GM12878 (cell line): ENCODE measurements at regions not wholly inside any gene's neighbourhood (a gene's known extent, or its start where the extent isn't known, plus 50 kb on each side); places are given as distances from the start of the nearest gene placed in this dataset.

Source experiments
- ATAC-seq: fragments of 200-7000 bp; cut with Tn5 transposase; 3 replicates; pipeline ENCODE4 v1.9.1; 2020; ENCODE audit warnings: mild to moderate bottlenecking, moderate library complexity
- BruUV-seq: library from RNA; stranded (reverse); fragments of 400-500 nt; replicated peaks from 2 replicates; lab custom pipeline; 2021; lab: Mats Ljungman, UMichigan
- CTCF ChIA-PET: fragments of 300-600 bp; sonication (Branson Sonifier 250); formaldehyde crosslinking; extraction: SDS; loops from one replicate; lab custom pipeline; 2021; ENCODE audit warnings: inconsistent platforms; lab: Yijun Ruan, JAX
- POLR2A ChIA-PET: fragments of 350-600 bp; formaldehyde crosslinking; extraction: SDS; loops from one replicate; lab custom pipeline; 2021; ENCODE audit warnings: inconsistent platforms; lab: Charles Lee
- RAD21 ChIA-PET: fragments of 300-600 bp; sonication (Branson Sonifier 250); formaldehyde crosslinking; loops from one replicate; lab custom pipeline; 2023; ENCODE audit warnings: antibody characterized with exemption; ENCODE audit not compliant: unreplicated experiment; lab: Charles Lee
- SMC1A ChIA-PET: fragments of 300-600 bp; sonication (Branson Sonifier 250); formaldehyde crosslinking; loops from one replicate; lab custom pipeline; 2023; ENCODE audit not compliant: unreplicated experiment, uncharacterized antibody; lab: Charles Lee
- DNase-seq: peaks from one replicate; pipeline ENCODE4 v3.0.0-alpha.2; 2011; ENCODE audit warnings: low read depth, low spot score
- FAIRE-seq: peaks from 3 replicates; lab custom pipeline; 2011; peaks lifted over from hg19 to GRCh38; lab: Jason Lieb, UNC
- H2AFZ ChIP-seq: 2 replicates; pipeline ENCODE4 v1.6.0; 2011; ENCODE audit warnings: low read depth, low read length, control low read depth; ENCODE audit not compliant: control insufficient read depth
- H3K27ac ChIP-seq: 2 replicates; pipeline ENCODE4 v1.5.1; 2011; ENCODE audit warnings: control low read depth; ENCODE audit not compliant: control insufficient read depth, insufficient read depth
- H3K27me3 ChIP-seq, 2 experiments: replicated peaks in 1 of 2; 2 replicates each; pipeline versions ENCODE4 v1.6.0 to v1.6.1; 2011; ENCODE audit warnings: low read length in 1 of 2; ENCODE audit not compliant: control insufficient read depth in 2 of 2, insufficient read depth in 2 of 2
- H3K36me3 ChIP-seq, 2 experiments: 2 replicates each; pipeline ENCODE4 v1.5.1; 2011; ENCODE audit warnings: low read length in 1 of 2; ENCODE audit not compliant: control insufficient read depth in 2 of 2, insufficient read depth in 2 of 2
- H3K4me1 ChIP-seq: 2 replicates; pipeline ENCODE4 v1.6.1; 2011; ENCODE audit warnings: mild to moderate bottlenecking, low read length, moderate library complexity, mixed read lengths; ENCODE audit not compliant: control insufficient read depth, insufficient read depth
- H3K4me2 ChIP-seq: 2 replicates; pipeline ENCODE4 v1.6.0; 2011; ENCODE audit warnings: control low read depth; ENCODE audit not compliant: control insufficient read depth, insufficient read depth
- H3K4me3 ChIP-seq: fragments of 200-600 bp; sonication (generic); 2 replicates; pipeline ENCODE4 v1.5.1; 2016
- H3K79me2 ChIP-seq: 2 replicates; pipeline ENCODE4 v1.6.0; 2011; ENCODE audit warnings: low read length; ENCODE audit not compliant: control insufficient read depth, insufficient read depth
- H3K9ac ChIP-seq: 2 replicates; pipeline ENCODE4 v1.8.0; 2011; ENCODE audit warnings: low read length, control low read depth, mixed read lengths; ENCODE audit not compliant: control insufficient read depth, insufficient read depth
- H3K9me3 ChIP-seq: replicated peaks from 3 replicates; pipeline ENCODE4 v1.5.1; 2011; ENCODE audit warnings: mild to moderate bottlenecking, low read length; ENCODE audit not compliant: control insufficient read depth, insufficient read depth
- H4K20me1 ChIP-seq: 2 replicates; pipeline ENCODE4 v1.6.0; 2011; ENCODE audit not compliant: control insufficient read depth, insufficient read depth
- BRCA1 ChIP-seq: IDR thresholded peaks from 2 replicates; pipeline ENCODE4 v1.6.1; 2011; ENCODE audit warnings: low read depth, low read length, improper control_type of control experiment
- E2F8 ChIP-seq: fragments of 450-650 bp; IDR thresholded peaks from 2 replicates; pipeline ENCODE4 v1.6.1; 2018; ENCODE audit warnings: mild to moderate bottlenecking, low read depth, moderate library complexity; ENCODE audit not compliant: partially characterized antibody
- FOXM1 ChIP-seq: IDR thresholded peaks from 2 replicates; pipeline ENCODE4 v1.6.1; 2012; ENCODE audit warnings: low read depth, mild to moderate bottlenecking, inconsistent platforms, low read length, moderate library complexity
- GABPA ChIP-seq: IDR thresholded peaks from 2 replicates; pipeline ENCODE4 v1.6.1; 2014; ENCODE audit warnings: antibody characterized with exemption, low read depth, mild to moderate bottlenecking, inconsistent platforms
- HCFC1 ChIP-seq: fragments of 150-350 bp; IDR thresholded peaks from 2 replicates; pipeline ENCODE4 v1.6.1; 2014; ENCODE audit warnings: low read length
- NFIC ChIP-seq: IDR thresholded peaks from 2 replicates; pipeline ENCODE4 v1.6.1; 2012; ENCODE audit warnings: low read depth, mild to moderate bottlenecking, inconsistent platforms, low read length, moderate library complexity
- NFXL1 ChIP-seq: fragments of 450-650 bp; IDR thresholded peaks from 2 replicates; pipeline ENCODE4 v1.6.1; 2017; ENCODE audit warnings: antibody characterized with exemption, mild to moderate bottlenecking, borderline replicate concordance
- PML ChIP-seq: IDR thresholded peaks from 2 replicates; pipeline ENCODE4 v1.6.1; 2012; ENCODE audit warnings: low read length, inconsistent platforms
- POLR2AphosphoS5 ChIP-seq: IDR thresholded peaks from 2 replicates; pipeline ENCODE4 v1.6.1; 2011; ENCODE audit warnings: mild to moderate bottlenecking, low read length, inconsistent platforms
- SMARCA5 ChIP-seq: fragments of 450-650 bp; IDR thresholded peaks from 2 replicates; pipeline ENCODE4 v1.6.1; 2017; ENCODE audit warnings: mild to moderate bottlenecking
- SPI1 ChIP-seq: IDR thresholded peaks from 2 replicates; pipeline ENCODE4 v1.6.1; 2011; ENCODE audit warnings: low read depth, mild to moderate bottlenecking, low read length, moderate library complexity, borderline replicate concordance; ENCODE audit not compliant: insufficient read depth
- SUZ12 ChIP-seq: fragments of 200-600 bp; sonication (generic); IDR thresholded peaks from one replicate; pipeline ENCODE4 v1.6.1; 2018; ENCODE audit warnings: antibody characterized with exemption, mild to moderate bottlenecking; ENCODE audit not compliant: unreplicated experiment
- TCF3 ChIP-seq: IDR thresholded peaks from 2 replicates; pipeline ENCODE4 v1.6.1; 2012; ENCODE audit warnings: low read depth, mild to moderate bottlenecking, low read length, borderline replicate concordance; ENCODE audit not compliant: insufficient read depth
- TCF7 ChIP-seq: IDR thresholded peaks from 2 replicates; pipeline ENCODE4 v1.6.1; 2014; ENCODE audit warnings: antibody characterized with exemption, borderline replicate concordance
- WGBS: methylation state at CpG from one replicate; pipeline ENCODE4 v1.1.6; 2016; ENCODE audit warnings: low lambda C conversion rate; ENCODE audit not compliant: insufficient replicate concordance, insufficient coverage; ENCODE audit errors: missing lambda C conversion rate; 5-methylcytosine and 5-hydroxymethylcytosine counted together
- in situ Hi-C: fragments of 300-500 bp; cut with MboI; formaldehyde crosslinking; loops from 9 replicates; pipeline ENCODE4 v1.14.3; 2018; ENCODE audit warnings: mixed read lengths
- intact Hi-C: fragments of 100-400 bp; cut with micrococcal nuclease; formaldehyde crosslinking; loops from one replicate; pipeline ENCODE4 v1.14.2; 2022; ENCODE audit not compliant: unreplicated experiment

- in situ Hi-C loops = loop anchor here (5.0 kb wide), 1 partner anchor 48 kb away; no protein-coding TSS in a partner anchor
- ChIA-PET SMC1A (no interaction called here), CTCF (no interaction called here)
These were observed 123.1 kb downstream of the MIAT start for GRCh38 chr22:26780521-26780920.

GRCh38 chr22:26781062-26781461, 123.7 kb downstream of the MIAT start:
- no peaks in the 10 kb centered on the region; the same call in 2 of the 3 replicates for H3K9me3 ChIP-seq
- BruUV-seq = no TSS peak
- H4K20me1 ChIP-seq = no peaks in the 10 kb centered on the region
- H3K9ac ChIP-seq = no peak overlapping the region
- intact Hi-C loops = no loop called here
- H2AFZ ChIP-seq = no peak overlapping the region
- peaks cover 0 to 4% of the 10 kb centered on the region in 2 experiments; a peak in 1 of 4 replicates for H3K36me3 ChIP-seq
- ChIA-PET POLR2A (no interaction called here), RAD21 (no interaction called here), SMC1A (no interaction called here), CTCF (no interaction called here)
- no peaks in the 10 kb centered on the region for H3K79me2 ChIP-seq
- in situ Hi-C loops = loop anchor here (5.0 kb wide), 1 partner anchor 49 kb away; no protein-coding TSS in a partner anchor
- WGBS = 57% methylated on average over 2 of the region's 2 CpGs
- peaks cover 8% of the 10 kb centered on the region for H3K4me1 ChIP-seq
- no peak for FAIRE-seq
- no peak overlapping the region for H3K27ac ChIP-seq
- TF ChIP-seq NFIC (no peak), BRCA1 (no peak), SMARCA5 (peak; percentile 52; the same call in 1 of the 2 replicates), E2F8 (no peak)
- no peak for ATAC-seq
- H3K4me3 ChIP-seq = no peak overlapping the region
- no peaks in the 10 kb centered on the region for H3K27me3 ChIP-seq
- no peak for DNase-seq
- no peak overlapping the region for H3K4me2 ChIP-seq

More at GRCh38 chr22:26780521-26780920, 123.1 kb downstream of the MIAT start:
- no peak overlapping the region for H3K9ac ChIP-seq
- no peaks in the 10 kb centered on the region for H3K79me2 ChIP-seq
- H3K4me2 ChIP-seq = no peak overlapping the region
- H3K4me3 ChIP-seq = no peak overlapping the region
- no TSS peak for BruUV-seq
- no peaks in the 10 kb centered on the region for H4K20me1 ChIP-seq
- RAD21 ChIA-PET = interaction anchor here (0.6 kb wide), 1 partner anchor 8 kb away, joined by 3 read pairs; no protein-coding TSS in a partner anchor
- intact Hi-C loops = no loop called here
- no peak overlapping the region for H2AFZ ChIP-seq
- no peak for ATAC-seq
- TF ChIP-seq TCF3 (no peak), SPI1 (no peak), PML (no peak), TCF7 (no peak), NFXL1 (no peak), BRCA1 (no peak), POLR2AphosphoS5 (no peak), GABPA (no peak), HCFC1 (no peak), SUZ12 (no peak), FOXM1 (no peak)
- TF ChIP-seq, all 136 proteins: peak for 0
- peaks cover 5% of the 10 kb centered on the region for H3K4me1 ChIP-seq
- POLR2A ChIA-PET = no interaction called here
- DNase-seq (no peak), FAIRE-seq (no peak)
- H3K27ac ChIP-seq = no peak overlapping the region
- H3K36me3 ChIP-seq = peaks cover 0 to 4% of the 10 kb centered on the region in 2 experiments; a peak in 1 of 4 replicates
- no peaks in the 10 kb centered on the region; the same call in 2 of the 3 replicates for H3K9me3 ChIP-seq
- H3K27me3 ChIP-seq = no peaks in the 10 kb centered on the region
